Fibroblast of lung (primary cell): ENCODE measurements at regions not wholly inside any gene's neighbourhood (a gene's known extent, or its start where the extent isn't known, plus 50 kb on each side); places are given as distances from the start of the nearest gene placed in this dataset.

ENCODE experiments used
- DNase-seq, 2 donors: peaks; one replicate each; pipeline versions ENCODE4 v3.0.0 to v3.0.0-alpha.2; 2010; ENCODE audit warnings: low read depth in 2 of 2
- H2AFZ ChIP-seq: 2 replicates; pipeline ENCODE4 v1.5.1; 2012; ENCODE audit warnings: low read length, control low read depth, inconsistent platforms
- H3K27ac ChIP-seq: 2 replicates; pipeline ENCODE4 v1.5.1; 2011; ENCODE audit warnings: low read length, control low read depth; ENCODE audit not compliant: insufficient read depth
- H3K27me3 ChIP-seq: 2 replicates; pipeline ENCODE4 v1.5.1; 2011; ENCODE audit warnings: mild to moderate bottlenecking, low read length; ENCODE audit not compliant: control insufficient read depth, insufficient read depth
- H3K36me3 ChIP-seq: 2 replicates; pipeline ENCODE4 v1.5.1; 2011; ENCODE audit warnings: low read length; ENCODE audit not compliant: control insufficient read depth, insufficient read depth
- H3K4me1 ChIP-seq: 2 replicates; pipeline ENCODE4 v1.5.1; 2011; ENCODE audit warnings: low read length; ENCODE audit not compliant: control insufficient read depth, insufficient read depth; ENCODE audit errors: extremely low read depth
- H3K4me2 ChIP-seq: 2 replicates; pipeline ENCODE4 v1.5.1; 2011; ENCODE audit warnings: low read length, control low read depth; ENCODE audit not compliant: insufficient read depth; ENCODE audit errors: extremely low read depth
- H3K4me3 ChIP-seq, 4 experiments: fragments of 200-600 bp in 1 of 4; sonication (generic) in 1 of 4; replicated peaks in 1 of 4; 2 replicates each; pipeline ENCODE4 v1.5.1; 2011 to 2016; ENCODE audit warnings: low read length in 4 of 4, low read depth in 3 of 4, mild to moderate bottlenecking in 3 of 4, control low read depth in 2 of 4, inconsistent platforms in 1 of 4, mixed read lengths in 1 of 4; ENCODE audit not compliant: insufficient read depth in 1 of 4; ENCODE audit errors: control extremely low read depth in 1 of 4
- H3K79me2 ChIP-seq: 2 replicates; pipeline ENCODE4 v1.5.1; 2012; ENCODE audit warnings: mild to moderate bottlenecking, low read length, inconsistent platforms; ENCODE audit not compliant: control insufficient read depth, insufficient read depth
- H3K9ac ChIP-seq: 2 replicates; pipeline ENCODE4 v1.5.1; 2011; ENCODE audit warnings: mild to moderate bottlenecking, low read length, control low read depth; ENCODE audit not compliant: insufficient read depth
- H3K9me3 ChIP-seq: 2 replicates; pipeline ENCODE4 v1.5.1; 2012; ENCODE audit warnings: low read depth, low read length; ENCODE audit not compliant: control insufficient read depth, insufficient read depth
- H4K20me1 ChIP-seq: 2 replicates; pipeline ENCODE4 v1.5.1; 2011; ENCODE audit warnings: low read length; ENCODE audit not compliant: control insufficient read depth, insufficient read depth; ENCODE audit errors: extremely low read depth
- EZH2 ChIP-seq: IDR thresholded peaks from 2 replicates; pipeline ENCODE4 v1.5.1; 2012; ENCODE audit warnings: low read length, control low read depth, mild to moderate bottlenecking; ENCODE audit errors: missing control alignments
- TF ChIP-seq, protein P1 (sequence below), 2 donors: IDR thresholded peaks in 1 of 2; conservative IDR thresholded peaks in 1 of 2; 1 replicate in 1 of 2; 2 replicates in 1 of 2; pipeline ENCODE4 v1.5.1; 2011 to 2012; ENCODE audit warnings: low read length in 2 of 2, control low read depth in 1 of 2, inconsistent platforms in 1 of 2, low read depth in 1 of 2, mild to moderate bottlenecking in 1 of 2

DNA sequence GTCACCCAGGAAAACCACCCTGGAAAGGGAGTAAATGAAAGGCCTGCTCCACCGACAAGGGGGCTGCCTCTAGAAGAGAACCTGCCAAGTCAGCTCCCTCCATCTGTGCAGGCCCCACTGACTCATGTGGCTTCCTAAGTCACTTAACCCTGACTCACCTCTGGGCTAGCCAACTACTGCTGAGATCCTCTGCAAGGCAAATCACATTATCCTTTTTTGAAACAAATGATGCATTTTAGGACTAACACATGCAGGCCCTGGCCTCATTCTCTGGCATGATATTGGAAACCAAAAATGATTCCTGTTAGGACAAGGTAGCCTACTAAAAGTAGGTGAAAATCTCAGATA, 474.6 kb downstream of the EPHA4 start:
- DNase-seq: peak; percentile 62 to 95
- no peaks in the 10 kb centered on the region for H3K9me3 ChIP-seq
- no peaks in the 10 kb centered on the region for H4K20me1 ChIP-seq
- no peaks in the 10 kb centered on the region for H3K4me1 ChIP-seq
- no peak overlapping the region for H3K4me2 ChIP-seq
- no peak for TF ChIP-seq EZH2
- TF ChIP-seq, protein P1, sequence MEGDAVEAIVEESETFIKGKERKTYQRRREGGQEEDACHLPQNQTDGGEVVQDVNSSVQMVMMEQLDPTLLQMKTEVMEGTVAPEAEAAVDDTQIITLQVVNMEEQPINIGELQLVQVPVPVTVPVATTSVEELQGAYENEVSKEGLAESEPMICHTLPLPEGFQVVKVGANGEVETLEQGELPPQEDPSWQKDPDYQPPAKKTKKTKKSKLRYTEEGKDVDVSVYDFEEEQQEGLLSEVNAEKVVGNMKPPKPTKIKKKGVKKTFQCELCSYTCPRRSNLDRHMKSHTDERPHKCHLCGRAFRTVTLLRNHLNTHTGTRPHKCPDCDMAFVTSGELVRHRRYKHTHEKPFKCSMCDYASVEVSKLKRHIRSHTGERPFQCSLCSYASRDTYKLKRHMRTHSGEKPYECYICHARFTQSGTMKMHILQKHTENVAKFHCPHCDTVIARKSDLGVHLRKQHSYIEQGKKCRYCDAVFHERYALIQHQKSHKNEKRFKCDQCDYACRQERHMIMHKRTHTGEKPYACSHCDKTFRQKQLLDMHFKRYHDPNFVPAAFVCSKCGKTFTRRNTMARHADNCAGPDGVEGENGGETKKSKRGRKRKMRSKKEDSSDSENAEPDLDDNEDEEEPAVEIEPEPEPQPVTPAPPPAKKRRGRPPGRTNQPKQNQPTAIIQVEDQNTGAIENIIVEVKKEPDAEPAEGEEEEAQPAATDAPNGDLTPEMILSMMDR (conservative IDR thresholded peaks at IDR 0.05 in 1 of 2, IDR thresholded peaks at IDR 0.05 in 1 of 2; ENCODE audit: low read depth in 1 of 2, low read length in 2 of 2): no peak
- H3K79me2 ChIP-seq: no peaks in the 10 kb centered on the region
- no peak overlapping the region for H2AFZ ChIP-seq
- H3K27ac ChIP-seq: no peak overlapping the region
- H3K4me3 ChIP-seq: no peak overlapping the region
- H3K9ac ChIP-seq: no peak overlapping the region
- H3K36me3 ChIP-seq: no peaks in the 10 kb centered on the region
- no peaks in the 10 kb centered on the region for H3K27me3 ChIP-seq

DNA sequence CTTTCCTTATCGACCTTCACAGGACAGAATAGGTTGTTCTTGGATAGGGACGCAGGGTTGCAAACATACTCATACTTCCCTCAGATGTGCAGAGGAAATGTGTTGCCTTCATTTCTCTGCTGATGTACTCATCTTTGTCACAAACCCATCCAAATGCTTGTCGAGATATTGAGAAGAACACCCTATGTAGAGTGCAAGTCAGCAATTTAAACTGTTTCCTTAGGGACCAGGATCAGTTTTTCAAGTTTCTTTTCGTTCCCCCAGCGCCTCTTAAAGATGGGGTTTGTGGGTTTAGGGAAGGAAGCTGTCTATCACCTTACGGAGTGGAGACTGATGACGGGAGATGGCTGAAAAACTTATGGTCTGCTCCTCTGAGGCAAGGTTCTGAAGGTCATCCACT, 474.2 kb downstream of the EPHA4 start:
- Histone ChIP-seq H3K4me1 (no peaks in the 10 kb centered on the region), H3K79me2 (no peaks in the 10 kb centered on the region), H3K4me2 (no peak overlapping the region), H3K4me3 (no peak overlapping the region), H2AFZ (no peak overlapping the region), H4K20me1 (no peaks in the 10 kb centered on the region), H3K36me3 (no peaks in the 10 kb centered on the region), H3K27ac (no peak overlapping the region), H3K27me3 (no peaks in the 10 kb centered on the region), H3K9me3 (no peaks in the 10 kb centered on the region), H3K9ac (no peak overlapping the region)
- TF ChIP-seq, protein P1 (conservative IDR thresholded peaks at IDR 0.05 in 1 of 2, IDR thresholded peaks at IDR 0.05 in 1 of 2; ENCODE audit: low read depth in 1 of 2, low read length in 2 of 2): no peak
- no peak for TF ChIP-seq EZH2
- DNase-seq: no peak

DNA sequence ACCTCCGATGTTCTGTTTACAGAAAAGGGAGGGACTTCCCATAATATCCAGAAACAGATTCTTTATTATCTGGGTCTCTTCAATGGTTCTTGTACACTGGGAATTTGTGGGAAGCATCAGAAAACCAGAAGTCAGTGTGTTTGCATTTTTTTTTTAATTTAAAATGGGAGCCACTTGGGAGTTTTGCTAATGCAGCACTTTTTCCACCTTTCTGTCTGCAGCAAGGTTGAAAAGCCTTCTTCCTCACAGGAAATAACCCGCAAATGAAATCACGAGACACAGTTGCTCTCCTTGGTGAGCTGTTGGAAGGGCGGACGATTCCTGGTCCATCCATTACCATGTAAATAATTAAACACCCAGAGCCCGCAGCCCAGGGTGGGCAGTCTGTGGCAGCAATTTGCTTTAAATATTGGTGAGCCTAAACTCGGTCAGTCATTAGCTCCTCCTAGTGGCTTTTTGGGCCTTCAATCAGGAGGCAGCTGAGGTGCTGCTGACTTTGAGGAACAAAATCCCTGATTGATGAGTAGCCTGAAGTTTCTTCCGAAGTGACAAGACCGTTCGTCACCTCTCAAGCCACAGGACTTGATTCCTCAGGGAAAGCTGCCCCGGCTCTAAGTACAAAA, 471.5 kb downstream of the EPHA4 start:
- H3K9me3 ChIP-seq: no peaks in the 10 kb centered on the region
- H3K9ac ChIP-seq: no peak overlapping the region
- H3K27ac ChIP-seq: no peak overlapping the region
- H3K4me2 ChIP-seq: no peak overlapping the region
- no peaks in the 10 kb centered on the region for H4K20me1 ChIP-seq
- H2AFZ ChIP-seq: no peak overlapping the region
- H3K27me3 ChIP-seq: no peaks in the 10 kb centered on the region
- peak in 1 of 2 donors; percentile 20 for DNase-seq
- TF ChIP-seq, protein P1 (conservative IDR thresholded peaks at IDR 0.05 in 1 of 2, IDR thresholded peaks at IDR 0.05 in 1 of 2; ENCODE audit: low read depth in 1 of 2, low read length in 2 of 2): peak in 1 of 2 donors; percentile 23
- TF ChIP-seq EZH2: no peak
- H3K36me3 ChIP-seq: no peaks in the 10 kb centered on the region
- H3K4me3 ChIP-seq: no peak overlapping the region
- H3K79me2 ChIP-seq: no peaks in the 10 kb centered on the region
- H3K4me1 ChIP-seq: peaks cover 3% of the 10 kb centered on the region
